ENCODE measurements at regions not wholly inside any gene's neighbourhood (a gene's known extent, or its start where the extent isn't known, plus 50 kb on each side); places are given as distances from the start of the nearest gene placed in this dataset.

- no peak for ATAC-seq
- SMC1A ChIA-PET (ENCODE audit: uncharacterized antibody, unreplicated experiment), result interaction anchor here (1.4 kb wide), 1 partner anchor 17 kb away, joined by 4 read pairs; no protein-coding TSS in a partner anchor
- no peak overlapping the region for H3K4me2 ChIP-seq (ENCODE audit: control insufficient read depth, insufficient read depth)
- in situ Hi-C loops (cut with MboI), result no loop called here
- no peaks in the 10 kb centered on the region for H3K9me3 ChIP-seq (replicated peaks; ENCODE audit: control insufficient read depth, insufficient read depth, low read length)
- H3K27me3 ChIP-seq (replicated peaks in 1 of 2; ENCODE audit: control insufficient read depth in 2 of 2, insufficient read depth in 2 of 2, low read length in 1 of 2), result no peaks in the 10 kb centered on the region
- H4K20me1 ChIP-seq (ENCODE audit: control insufficient read depth, insufficient read depth), result no peaks in the 10 kb centered on the region
- no TSS peak for BruUV-seq (replicated peaks)
- intact Hi-C loops (cut with micrococcal nuclease; ENCODE audit: unreplicated experiment), result no loop called here
- WGBS (ENCODE audit: insufficient coverage, insufficient replicate concordance, low lambda C conversion rate, missing lambda C conversion rate), result 0% methylated on average over 2 of the region's 2 CpGs
- DNase-seq (ENCODE audit: low read depth, low spot score), result no peak
- CTCF ChIA-PET, result interaction anchor here (1.4 kb wide), 1 partner anchor 126 kb away, joined by 4 read pairs; no protein-coding TSS in a partner anchor
- H3K4me1 ChIP-seq (ENCODE audit: control insufficient read depth, insufficient read depth, low read length), result no peaks in the 10 kb centered on the region
- H3K79me2 ChIP-seq (ENCODE audit: control insufficient read depth, insufficient read depth, low read length), result no peaks in the 10 kb centered on the region
- no peak for FAIRE-seq
- H3K9ac ChIP-seq (ENCODE audit: control insufficient read depth, insufficient read depth, low read length), result no peak overlapping the region
- RAD21 ChIA-PET (ENCODE audit: unreplicated experiment), result no interaction called here
- POLR2A ChIA-PET, result no interaction called here
- no peak overlapping the region for H3K27ac ChIP-seq (ENCODE audit: control insufficient read depth, insufficient read depth)
- no peak overlapping the region for H2AFZ ChIP-seq (ENCODE audit: control insufficient read depth, low read depth, low read length)
- H3K4me3 ChIP-seq, result no peak overlapping the region
- H3K36me3 ChIP-seq (ENCODE audit: control insufficient read depth in 2 of 2, insufficient read depth in 2 of 2, low read length in 1 of 2), result no peaks in the 10 kb centered on the region
- TF ChIP-seq SIX5 (IDR thresholded peaks at IDR 0.05; ENCODE audit: low read depth, low read length, severe bottlenecking), result no peak
- no peak for TF ChIP-seq MYC (IDR thresholded peaks at IDR 0.05; ENCODE audit: insufficient read depth, insufficient read length, insufficient replicate concordance, low read length, severe bottlenecking)
- TF ChIP-seq E2F4 (IDR thresholded peaks at IDR 0.05; ENCODE audit: low read depth, low read length), result no peak
- TF ChIP-seq RUNX3 (IDR thresholded peaks at IDR 0.05; ENCODE audit: low read length), result no peak
- no peak for TF ChIP-seq ZNF687 (IDR thresholded peaks at IDR 0.05)
- no peak for TF ChIP-seq RELA (IDR thresholded peaks at IDR 0.05; ENCODE audit: borderline replicate concordance, partially characterized antibody)
- TF ChIP-seq HDGF (IDR thresholded peaks at IDR 0.05), result no peak
- no peak for TF ChIP-seq ZBTB40 (IDR thresholded peaks at IDR 0.05; ENCODE audit: borderline replicate concordance)
- no peak for TF ChIP-seq RFX5 (IDR thresholded peaks at IDR 0.05; ENCODE audit: low read depth, low read length)
- TF ChIP-seq HSF1 (IDR thresholded peaks at IDR 0.05; ENCODE audit: low read depth, low read length), result no peak
Observed at GRCh38 chr2:189268763-189269162, 89.2 kb upstream of the COL5A2 start.

Measured in GM12878 (cell line).